H1 (cell line): ENCODE measurements at regions not wholly inside any gene's neighbourhood (a gene's known extent, or its start where the extent isn't known, plus 50 kb on each side); places are given as distances from the start of the nearest gene placed in this dataset.

Experiments used
- ATF2 ChIP-seq: IDR thresholded peaks from 2 replicates; pipeline ENCODE4 v1.6.1; 2012; ENCODE audit warnings: low read length, inconsistent platforms
- CHD7 ChIP-seq: fragments of 300-600 bp; sonication (generic); IDR thresholded peaks from 2 replicates; pipeline ENCODE4 v1.7.1; 2012; ENCODE audit warnings: low read length, moderate library complexity, mild to moderate bottlenecking, inconsistent platforms; ENCODE audit not compliant: insufficient replicate concordance
- EZH2 ChIP-seq: fragments of 200-600 bp; sonication (generic); IDR thresholded peaks from 2 replicates; pipeline ENCODE4 v1.7.1; 2012; ENCODE audit warnings: low read depth, mild to moderate bottlenecking, moderate library complexity, low read length, inconsistent platforms; ENCODE audit not compliant: severe bottlenecking
- MAFK ChIP-seq: IDR thresholded peaks from 2 replicates; pipeline ENCODE4 v1.6.1; 2012; ENCODE audit warnings: low read depth, mild to moderate bottlenecking, improper control_type of control experiment, low read length
- SIRT6 ChIP-seq: IDR thresholded peaks from one replicate; pipeline ENCODE4 v1.7.1; 2012; ENCODE audit warnings: low read length, inconsistent platforms
- SP1 ChIP-seq: IDR thresholded peaks from 2 replicates; pipeline ENCODE4 v1.6.1; 2011; ENCODE audit warnings: low read depth, low read length
- SP2 ChIP-seq: IDR thresholded peaks from 2 replicates; pipeline ENCODE4 v1.6.1; 2012; ENCODE audit warnings: mild to moderate bottlenecking, low read length, inconsistent platforms

GRCh38 chr22:49525360-49525759, 302.3 kb downstream of the BRD1 start (continued):
- no peak for TF ChIP-seq CHD7
- TF ChIP-seq SIRT6: no peak
- no peak for TF ChIP-seq ATF2
- TF ChIP-seq EZH2: no peak
- no peak for TF ChIP-seq MAFK
- TF ChIP-seq SP2: no peak
- TF ChIP-seq SP1: no peak
